SU-DHL-6 (cell line): ENCODE measurements at regions not wholly inside any gene's neighbourhood (a gene's known extent, or its start where the extent isn't known, plus 50 kb on each side); places are given as distances from the start of the nearest gene placed in this dataset.

Source experiments
- H2AFZ ChIP-seq: fragments of 200-600 bp; sonication (generic); 2 replicates; pipeline ENCODE4 v1.6.1; 2014; ENCODE audit warnings: low read depth, mild to moderate bottlenecking, moderate library complexity, mixed read lengths, antibody characterized with exemption, low read length; ENCODE audit not compliant: severe bottlenecking
- H3F3A ChIP-seq: fragments of 200-600 bp; shearing (Covaris generic); 2 replicates; pipeline ENCODE4 v1.6.0; 2016; ENCODE audit warnings: antibody characterized with exemption, mild to moderate bottlenecking; ENCODE audit not compliant: insufficient read depth
- H3K27ac ChIP-seq: fragments of 200-600 bp; sonication (generic); 2 replicates; pipeline ENCODE4 v1.5.1; 2016; ENCODE audit warnings: low read depth, mild to moderate bottlenecking, low read length, moderate library complexity, mixed read lengths
- H3K27me3 ChIP-seq: fragments of 200-600 bp; sonication (generic), shearing (Covaris generic); 2 replicates; pipeline ENCODE4 v1.6.0; 2014; ENCODE audit warnings: mild to moderate bottlenecking, low read length
- H3K36me3 ChIP-seq: fragments of 200-600 bp; sonication (generic); 2 replicates; pipeline ENCODE4 v1.6.1; 2014; ENCODE audit warnings: mild to moderate bottlenecking, low read length, mixed read lengths
- H3K4me2 ChIP-seq: fragments of 300-600, 200-600 bp; shearing (Covaris generic), sonication (generic); 2 replicates; pipeline ENCODE4 v1.6.0; 2014; ENCODE audit warnings: low read length, low read depth, mild to moderate bottlenecking; ENCODE audit not compliant: poor library complexity, severe bottlenecking
- H3K4me3 ChIP-seq: fragments of 200-600 bp; sonication (generic); 2 replicates; pipeline ENCODE4 v1.5.1; 2014; ENCODE audit warnings: antibody characterized with exemption, low read length, mild to moderate bottlenecking, mixed read lengths; ENCODE audit not compliant: insufficient read depth, poor library complexity, severe bottlenecking
- H3K79me2 ChIP-seq: fragments of 200-600 bp; sonication (generic); 2 replicates; pipeline ENCODE4 v1.6.1; 2014; ENCODE audit warnings: mild to moderate bottlenecking, low read length, moderate library complexity; ENCODE audit not compliant: insufficient read depth
- H3K9ac ChIP-seq: fragments of 200-600 bp; sonication (generic); 2 replicates; pipeline ENCODE4 v1.7.0; 2014; ENCODE audit warnings: mild to moderate bottlenecking, low read length
- H3K9me2 ChIP-seq: fragments of 200-600 bp; sonication (generic); replicated peaks from 2 replicates; pipeline ENCODE4 v1.6.1; 2014; ENCODE audit warnings: low read length; ENCODE audit not compliant: insufficient read depth
- H3K9me3 ChIP-seq: fragments of 200-600 bp; sonication (generic); 2 replicates; pipeline ENCODE4 v1.6.1; 2014; ENCODE audit warnings: low read length, mixed read lengths; ENCODE audit not compliant: insufficient read depth
- H4K20me1 ChIP-seq: fragments of 200-600 bp; sonication (generic); 2 replicates; pipeline ENCODE4 v1.6.1; 2014; ENCODE audit warnings: low read depth, mild to moderate bottlenecking, antibody characterized with exemption, low read length, moderate library complexity, mixed read lengths
- CTCF ChIP-seq: fragments of 200-600 bp; sonication (generic); IDR thresholded peaks from one replicate; pipeline ENCODE4 v1.5.1; 2017; ENCODE audit warnings: antibody characterized with exemption, mild to moderate bottlenecking, low read length, moderate library complexity; ENCODE audit not compliant: insufficient read depth, poor library complexity, severe bottlenecking
- EZH2phosphoT487 ChIP-seq: fragments of 200-600 bp; sonication (generic), shearing (Covaris generic); conservative IDR thresholded peaks from 2 replicates; pipeline ENCODE4 v1.6.1; 2018; ENCODE audit warnings: mild to moderate bottlenecking, antibody characterized with exemption, low read length, moderate library complexity, mixed read lengths

- no peaks in the 10 kb centered on the region for H3K79me2 ChIP-seq
- H3K9ac ChIP-seq = no peak overlapping the region
- H3K9me3 ChIP-seq = no peaks in the 10 kb centered on the region
- no peak overlapping the region for H3K4me2 ChIP-seq
- H3K27ac ChIP-seq = no peak overlapping the region
- H3K27me3 ChIP-seq = no peaks in the 10 kb centered on the region
- no peak overlapping the region for H2AFZ ChIP-seq
- peaks cover 8% of the 10 kb centered on the region; the same call in 1 of the 2 replicates for H3F3A ChIP-seq
- no peaks in the 10 kb centered on the region for H4K20me1 ChIP-seq
- no peaks in the 10 kb centered on the region for H3K36me3 ChIP-seq
- no peaks in the 10 kb centered on the region for H3K9me2 ChIP-seq
- H3K4me3 ChIP-seq = no peak overlapping the region
- TF ChIP-seq CTCF (no peak), EZH2phosphoT487 (no peak)
Observed at GRCh38 chr6:157758516-157759023, 64.5 kb upstream of the SNX9 start.

- Histone ChIP-seq H3K4me3 (no peak overlapping the region), H3K4me2 (no peak overlapping the region), H3K27me3 (no peaks in the 10 kb centered on the region), H3K27ac (no peak overlapping the region), H4K20me1 (no peaks in the 10 kb centered on the region), H3K9ac (no peak overlapping the region), H3K9me3 (no peaks in the 10 kb centered on the region), H3F3A (peaks cover 13% of the 10 kb centered on the region; the same call in 1 of the 2 replicates), H3K36me3 (no peaks in the 10 kb centered on the region), H2AFZ (no peak overlapping the region), H3K9me2 (no peaks in the 10 kb centered on the region), H3K79me2 (no peaks in the 10 kb centered on the region)
- TF ChIP-seq CTCF (no peak), EZH2phosphoT487 (no peak)
Observed at GRCh38 chr6:157759028-157759427, 64.0 kb upstream of the SNX9 start.

GRCh38 chr6:157760137-157760536 is 62.9 kb upstream of the SNX9 start:
- no peaks in the 10 kb centered on the region for H3K27me3 ChIP-seq
- H3K4me3 ChIP-seq = no peak overlapping the region
- H3K27ac ChIP-seq = no peak overlapping the region
- no peak overlapping the region for H3K4me2 ChIP-seq
- H3K9me2 ChIP-seq = no peaks in the 10 kb centered on the region
- H3F3A ChIP-seq = peaks cover 22% of the 10 kb centered on the region
- H3K9me3 ChIP-seq = no peaks in the 10 kb centered on the region
- H2AFZ ChIP-seq = no peak overlapping the region
- no peaks in the 10 kb centered on the region for H3K36me3 ChIP-seq
- TF ChIP-seq EZH2phosphoT487 (no peak), CTCF (no peak)
- H3K79me2 ChIP-seq = no peaks in the 10 kb centered on the region
- H4K20me1 ChIP-seq = no peaks in the 10 kb centered on the region
- no peak overlapping the region for H3K9ac ChIP-seq
